ENCODE measurements at regions not wholly inside any gene's neighbourhood (a gene's known extent, or its start where the extent isn't known, plus 50 kb on each side); places are given as distances from the start of the nearest gene placed in this dataset.

DNA sequence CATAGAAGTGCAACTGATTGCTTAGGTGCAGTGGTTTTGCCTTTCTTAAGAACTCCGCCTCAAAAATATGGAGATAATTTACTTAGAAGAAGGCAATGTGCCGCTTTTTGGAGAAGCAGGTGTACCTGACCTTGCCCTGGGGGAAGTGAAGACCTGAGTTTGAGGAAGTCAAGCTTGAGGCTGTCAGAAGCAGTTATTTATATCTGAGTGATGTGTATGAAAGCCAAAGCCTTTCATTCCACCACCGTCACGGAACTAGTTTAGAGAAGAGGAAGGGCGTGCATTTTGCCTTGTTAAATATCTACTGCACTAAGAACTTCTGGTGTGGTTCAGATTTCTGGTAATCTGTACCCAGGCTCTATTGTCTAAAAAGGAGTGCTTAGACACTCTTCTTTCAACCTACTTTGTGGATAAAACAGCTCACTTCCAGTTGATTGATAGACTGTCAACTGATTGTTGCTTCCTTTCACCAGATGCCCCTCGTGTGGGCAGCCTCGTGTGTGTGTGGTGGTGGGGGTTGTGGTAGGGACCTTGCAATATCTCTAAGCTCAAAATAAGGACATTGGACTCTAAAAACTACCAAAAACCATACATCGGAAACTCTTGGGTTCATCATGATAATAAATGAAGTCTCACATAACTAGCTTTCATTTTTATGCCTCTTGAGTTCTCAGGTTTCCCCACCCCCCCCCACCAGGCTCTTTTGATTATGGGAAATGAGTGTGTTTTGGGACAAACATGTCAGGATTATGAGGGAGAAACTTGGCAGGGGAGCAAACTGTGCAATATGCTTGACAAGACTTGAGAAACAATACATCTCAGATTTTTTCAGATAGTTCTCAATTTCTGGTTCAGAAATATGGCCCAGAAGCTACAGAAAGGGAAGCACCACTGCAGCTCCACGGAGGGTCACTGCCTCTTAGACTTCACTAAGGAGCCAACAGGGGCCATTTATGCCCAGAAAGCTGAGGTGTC lies 78.6 kb downstream of the ARF6 start:
- TF ChIP-seq CDX4 (CRISPR knock-in tag; IDR thresholded peaks at IDR 0.05; ENCODE audit: borderline replicate concordance) (no peak), FOXJ3 (CRISPR knock-in tag; IDR thresholded peaks at IDR 0.05; ENCODE audit: borderline replicate concordance) (no peak), ETV6 (CRISPR knock-in tag; IDR thresholded peaks at IDR 0.05) (no peak), MYBL2 (CRISPR knock-in tag; IDR thresholded peaks at IDR 0.05) (no peak), KAT7 (CRISPR knock-in tag; IDR thresholded peaks at IDR 0.05; ENCODE audit: borderline replicate concordance) (no peak), SOX15 (CRISPR knock-in tag; IDR thresholded peaks at IDR 0.05) (no peak), ZMAT4 (CRISPR knock-in tag; IDR thresholded peaks at IDR 0.05) (no peak)
- TF ChIP-seq, protein P1, sequence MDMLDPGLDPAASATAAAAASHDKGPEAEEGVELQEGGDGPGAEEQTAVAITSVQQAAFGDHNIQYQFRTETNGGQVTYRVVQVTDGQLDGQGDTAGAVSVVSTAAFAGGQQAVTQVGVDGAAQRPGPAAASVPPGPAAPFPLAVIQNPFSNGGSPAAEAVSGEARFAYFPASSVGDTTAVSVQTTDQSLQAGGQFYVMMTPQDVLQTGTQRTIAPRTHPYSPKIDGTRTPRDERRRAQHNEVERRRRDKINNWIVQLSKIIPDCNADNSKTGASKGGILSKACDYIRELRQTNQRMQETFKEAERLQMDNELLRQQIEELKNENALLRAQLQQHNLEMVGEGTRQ (CRISPR knock-in tag; IDR thresholded peaks at IDR 0.05) = no peak
- POLR2A ChIA-PET = interaction anchor here (0.6 to 1.0 kb wide), 2 partner anchors 8 to 109 kb away, joined by 3 read pairs; no protein-coding TSS in a partner anchor
- Mint-ChIP-seq H3K27me3 (ENCODE audit: low read depth) (no peaks in the 10 kb centered on the region; the same call in 1 of the 2 replicates), H3K4me1 (peaks cover 15% of the 10 kb centered on the region), H3K27ac (peak overlapping the region; percentile 17; the same call in 1 of the 2 replicates), H3K9me3 (peaks cover 4% of the 10 kb centered on the region; the same call in 1 of the 2 replicates), H3K36me3 (no peaks in the 10 kb centered on the region), H3K4me3 (no peak overlapping the region)
- no peak for ATAC-seq
- no peak for DNase-seq (ENCODE audit: low spot score)
- CTCF ChIA-PET = interaction anchor here (0.5 to 1.6 kb wide), 3 partner anchors 89 to 535 kb away, joined by 3 to 5 read pairs (median 3); no protein-coding TSS in a partner anchor

DNA sequence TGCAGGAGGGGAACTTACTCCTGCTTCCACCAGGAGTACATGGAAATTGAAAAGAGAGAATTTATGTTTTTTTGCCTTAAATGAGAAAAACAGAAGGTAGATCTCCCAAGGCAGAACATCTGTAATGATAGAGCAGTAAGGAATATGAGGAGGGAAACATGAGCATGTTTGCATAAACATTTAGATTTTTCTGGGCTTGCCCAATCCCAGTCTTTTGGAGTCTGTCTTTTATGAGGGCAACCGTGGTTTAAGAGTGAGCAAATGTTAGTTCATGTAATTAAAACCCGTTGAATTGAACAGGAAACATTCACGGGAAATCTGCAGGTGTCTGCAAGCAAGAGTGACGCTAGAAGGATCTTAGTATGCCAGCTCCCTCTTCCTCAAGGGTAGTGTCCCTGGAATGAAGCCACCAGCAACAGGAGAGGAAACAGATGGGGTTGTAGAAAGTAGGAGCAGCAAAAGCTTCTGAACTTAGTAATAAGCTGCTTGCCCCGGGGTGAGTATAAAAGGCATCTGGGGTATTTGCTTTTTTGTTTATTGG lies 79.3 kb downstream of the ARF6 start:
- POLR2A ChIA-PET = no interaction called here
- no peak for TF ChIP-seq JAZF1 (CRISPR knock-in tag; IDR thresholded peaks at IDR 0.05)
- no peak for TF ChIP-seq RORB (CRISPR knock-in tag; IDR thresholded peaks at IDR 0.05)
- TF ChIP-seq ZNF423 (CRISPR knock-in tag; IDR thresholded peaks at IDR 0.05) = no peak
- no peak for TF ChIP-seq JUN (CRISPR knock-in tag; IDR thresholded peaks at IDR 0.05)
- no peak for TF ChIP-seq RELA (CRISPR knock-in tag; IDR thresholded peaks at IDR 0.05; ENCODE audit: borderline replicate concordance)
- no peak for TF ChIP-seq GABPB1 (CRISPR knock-in tag; IDR thresholded peaks at IDR 0.05)
- TF ChIP-seq ZNF263 (CRISPR knock-in tag; IDR thresholded peaks at IDR 0.05; ENCODE audit: low read depth) = no peak
- no peak for TF ChIP-seq MYBL2 (CRISPR knock-in tag; IDR thresholded peaks at IDR 0.05)
- TF ChIP-seq E2F5 (CRISPR knock-in tag; IDR thresholded peaks at IDR 0.05) = no peak
- no peak for TF ChIP-seq ZNF281 (CRISPR knock-in tag; IDR thresholded peaks at IDR 0.05)
- H3K9me3 Mint-ChIP-seq = peaks cover 3% of the 10 kb centered on the region; the same call in 1 of the 2 replicates
- no peaks in the 10 kb centered on the region; the same call in 1 of the 2 replicates for H3K27me3 Mint-ChIP-seq (ENCODE audit: low read depth)
- DNase-seq (ENCODE audit: low spot score) (no peak), ATAC-seq (no peak; the same call in 1 of the 2 replicates)
- H3K27ac Mint-ChIP-seq = peak overlapping the region; percentile 17; the same call in 1 of the 2 replicates
- H3K4me1 Mint-ChIP-seq = peaks cover 13% of the 10 kb centered on the region
- no peaks in the 10 kb centered on the region for H3K36me3 Mint-ChIP-seq
- CTCF ChIA-PET = interaction anchor here (1.5 kb wide), 1 partner anchor 92 kb away, joined by 5 read pairs; no protein-coding TSS in a partner anchor
- H3K4me3 Mint-ChIP-seq = no peak overlapping the region
